Kidney epithelial cell (primary cell): ENCODE measurements at regions not wholly inside any gene's neighbourhood (a gene's known extent, or its start where the extent isn't known, plus 50 kb on each side); places are given as distances from the start of the nearest gene placed in this dataset.
"Not testable (repeated sequence)": the region's sequence is repeated elsewhere in the genome, so short reads cannot be mapped to it uniquely, and the experiment has no call there.

Experiments used
- DNase-seq: peaks from one replicate; pipeline ENCODE4 v3.0.0-alpha.2; 2010; ENCODE audit warnings: low read depth
- H3K27me3 ChIP-seq: 2 replicates; pipeline ENCODE4 v1.6.0; 2011; ENCODE audit warnings: low read length; ENCODE audit not compliant: control insufficient read depth, insufficient read depth
- H3K36me3 ChIP-seq: 2 replicates; pipeline ENCODE4 v1.5.1; 2011; ENCODE audit warnings: low read length; ENCODE audit not compliant: control insufficient read depth, insufficient read depth
- H3K4me3 ChIP-seq: 2 replicates; pipeline ENCODE4 v1.5.1; 2011; ENCODE audit warnings: low read depth, mild to moderate bottlenecking, control low read depth, low read length
- CTCF ChIP-seq: IDR thresholded peaks from 2 replicates; pipeline ENCODE4 v1.5.1; 2011; ENCODE audit warnings: mild to moderate bottlenecking, moderate library complexity, low read length, control low read depth, inconsistent platforms; ENCODE audit not compliant: insufficient read depth, poor library complexity, severe bottlenecking

GRCh38 chr17:56000411-56000810 lies 152.9 kb upstream of the ANKFN1 start:
- H3K36me3 ChIP-seq: no peaks in the 10 kb centered on the region
- no peak overlapping the region for H3K4me3 ChIP-seq
- no peaks in the 10 kb centered on the region for H3K27me3 ChIP-seq
- TF ChIP-seq CTCF: no peak
- no peak for DNase-seq

DNA sequence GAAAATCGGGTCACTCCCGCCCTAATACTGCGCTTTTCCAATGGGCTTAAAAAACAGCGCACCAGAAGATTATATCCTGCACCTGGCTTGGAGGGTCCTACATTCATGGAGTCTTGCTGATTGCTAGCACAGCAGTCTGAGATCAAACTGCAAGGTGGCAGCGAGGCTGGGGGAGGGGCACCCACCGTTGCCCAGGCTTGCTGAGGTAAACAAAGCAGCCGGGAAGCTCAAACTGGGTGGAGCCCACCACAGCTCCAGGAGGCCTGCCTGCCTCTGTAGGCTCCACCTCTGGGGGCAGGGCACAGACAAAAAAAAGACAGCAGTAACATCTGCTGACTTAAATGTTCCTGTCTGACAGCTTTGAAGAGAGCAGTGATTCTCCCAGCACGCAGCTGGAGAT lies 150.6 kb upstream of the ANKFN1 start:
- not testable (repeated sequence) for H3K36me3 ChIP-seq, H3K27me3 ChIP-seq, H3K4me3 ChIP-seq, DNase-seq

GRCh38 chr17:56009795-56010651 lies 143.3 kb upstream of the ANKFN1 start:
- Histone ChIP-seq H3K4me3 (no peak overlapping the region), H3K27me3 (no peaks in the 10 kb centered on the region), H3K36me3 (no peaks in the 10 kb centered on the region)
- no peak for DNase-seq
- TF ChIP-seq CTCF: no peak

DNA sequence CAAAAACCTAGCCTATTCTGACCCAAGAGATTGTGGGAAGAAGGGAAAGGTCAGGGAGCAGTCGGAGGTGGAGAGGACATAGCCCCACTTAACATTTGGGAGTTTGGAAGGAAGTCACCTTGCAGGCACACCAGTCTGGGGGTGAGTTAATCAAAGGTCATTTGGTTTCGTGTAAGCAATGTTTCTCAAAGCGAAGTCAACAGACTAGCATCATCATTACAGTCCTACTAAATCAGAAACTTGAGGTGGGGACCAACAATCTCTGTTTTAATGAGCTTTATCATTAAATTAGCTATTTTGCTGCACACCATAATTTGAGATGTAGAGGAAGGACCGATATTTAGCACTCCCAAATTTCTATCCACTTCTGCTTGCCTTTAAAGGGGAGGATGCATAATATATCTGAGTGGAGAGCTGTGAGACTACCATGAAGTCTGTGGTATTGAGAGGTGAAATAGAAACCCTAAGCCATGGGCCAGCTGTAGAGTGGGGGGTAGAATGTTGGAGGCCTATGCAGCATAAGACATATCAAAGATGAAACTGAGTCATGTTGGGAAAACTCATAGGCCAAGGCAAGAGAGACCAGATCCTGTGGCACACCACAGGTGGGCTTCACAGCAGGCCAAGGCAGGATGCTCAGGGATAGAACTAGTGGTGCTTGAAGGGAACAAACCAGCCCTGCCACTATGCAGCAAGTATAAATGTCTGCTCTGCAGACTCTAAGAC lies 141.7 kb upstream of the ANKFN1 start:
- no peak for DNase-seq
- Histone ChIP-seq H3K36me3 (no peaks in the 10 kb centered on the region), H3K27me3 (no peaks in the 10 kb centered on the region), H3K4me3 (no peak overlapping the region)
- no peak for TF ChIP-seq CTCF

DNA sequence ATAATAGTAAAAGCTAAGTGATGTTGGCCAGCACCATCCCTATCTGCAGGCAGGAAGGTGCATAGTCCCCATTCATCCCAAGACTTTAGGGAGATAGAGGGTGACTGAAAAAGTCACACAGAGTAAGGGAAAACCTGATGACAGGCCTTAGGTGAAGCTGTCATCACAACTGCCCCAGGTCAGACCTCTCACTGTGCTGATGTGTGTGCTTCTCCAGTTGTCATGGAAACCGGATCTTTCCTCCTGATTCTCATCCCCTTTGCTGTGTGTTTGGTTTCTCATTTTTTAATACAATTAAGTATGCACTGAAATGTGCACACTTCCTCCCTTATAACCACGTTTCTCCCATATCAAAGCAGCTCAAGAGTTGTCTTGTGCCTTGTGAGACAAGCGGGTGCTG lies 135.1 kb upstream of the ANKFN1 start:
- TF ChIP-seq CTCF: no peak
- Histone ChIP-seq H3K27me3 (no peaks in the 10 kb centered on the region), H3K36me3 (no peaks in the 10 kb centered on the region), H3K4me3 (no peak overlapping the region)
- no peak for DNase-seq

DNA sequence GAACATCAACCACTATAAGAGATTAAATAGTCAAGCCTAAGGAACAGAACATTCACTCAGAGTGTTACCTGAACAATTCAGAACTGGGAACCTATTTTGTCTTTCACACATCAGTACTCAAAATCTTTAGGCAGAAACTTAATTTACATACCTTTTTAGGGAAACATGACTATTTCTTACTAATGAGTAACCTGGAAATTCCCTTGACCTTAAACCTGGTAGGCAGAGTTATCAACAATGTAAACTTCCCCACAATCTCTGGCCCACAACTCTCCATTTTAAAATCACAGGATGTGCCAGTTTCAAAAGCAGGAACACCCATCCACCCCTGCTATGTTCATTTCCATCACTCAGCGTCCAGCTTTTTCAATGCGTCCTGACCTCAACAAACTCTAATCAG lies 132.9 kb upstream of the ANKFN1 start:
- H3K36me3 ChIP-seq: no peaks in the 10 kb centered on the region
- TF ChIP-seq CTCF: no peak
- H3K4me3 ChIP-seq: no peak overlapping the region
- DNase-seq: no peak
- H3K27me3 ChIP-seq: no peaks in the 10 kb centered on the region
